ENCODE measurements at regions not wholly inside any gene's neighbourhood (a gene's known extent, or its start where the extent isn't known, plus 50 kb on each side); places are given as distances from the start of the nearest gene placed in this dataset.

GRCh38 chr10:9901971-9902370 is 1115.7 kb upstream of the CELF2 start:
- no peaks in the 10 kb centered on the region for H4K20me1 ChIP-seq (ENCODE audit: insufficient read depth)
- H3K4me3 ChIP-seq = no peak overlapping the region
- no peaks in the 10 kb centered on the region for H3K9me2 ChIP-seq (ENCODE audit: insufficient read depth)
- intact Hi-C loops (cut with micrococcal nuclease; ENCODE audit: unreplicated experiment) = no loop called here
- no peak for TF ChIP-seq EZH2 (IDR thresholded peaks at IDR 0.05; ENCODE audit: low read depth)
- TF ChIP-seq, protein P1, sequence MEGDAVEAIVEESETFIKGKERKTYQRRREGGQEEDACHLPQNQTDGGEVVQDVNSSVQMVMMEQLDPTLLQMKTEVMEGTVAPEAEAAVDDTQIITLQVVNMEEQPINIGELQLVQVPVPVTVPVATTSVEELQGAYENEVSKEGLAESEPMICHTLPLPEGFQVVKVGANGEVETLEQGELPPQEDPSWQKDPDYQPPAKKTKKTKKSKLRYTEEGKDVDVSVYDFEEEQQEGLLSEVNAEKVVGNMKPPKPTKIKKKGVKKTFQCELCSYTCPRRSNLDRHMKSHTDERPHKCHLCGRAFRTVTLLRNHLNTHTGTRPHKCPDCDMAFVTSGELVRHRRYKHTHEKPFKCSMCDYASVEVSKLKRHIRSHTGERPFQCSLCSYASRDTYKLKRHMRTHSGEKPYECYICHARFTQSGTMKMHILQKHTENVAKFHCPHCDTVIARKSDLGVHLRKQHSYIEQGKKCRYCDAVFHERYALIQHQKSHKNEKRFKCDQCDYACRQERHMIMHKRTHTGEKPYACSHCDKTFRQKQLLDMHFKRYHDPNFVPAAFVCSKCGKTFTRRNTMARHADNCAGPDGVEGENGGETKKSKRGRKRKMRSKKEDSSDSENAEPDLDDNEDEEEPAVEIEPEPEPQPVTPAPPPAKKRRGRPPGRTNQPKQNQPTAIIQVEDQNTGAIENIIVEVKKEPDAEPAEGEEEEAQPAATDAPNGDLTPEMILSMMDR (conservative IDR thresholded peaks at IDR 0.05) = no peak
- H3K4me1 ChIP-seq (replicated peaks; ENCODE audit: insufficient read depth) = no peaks in the 10 kb centered on the region
- no peaks in the 10 kb centered on the region for H3K9me3 ChIP-seq (ENCODE audit: insufficient read depth, low read depth)
- no peaks in the 10 kb centered on the region for H3K79me2 ChIP-seq (ENCODE audit: low read depth)
- no peaks in the 10 kb centered on the region for H3F3A ChIP-seq (ENCODE audit: insufficient read depth, low read depth)
- DNase-seq = no peak
- no TSS peak for BruUV-seq (replicated peaks)
- H3K27ac ChIP-seq = no peak overlapping the region
- H3K4me2 ChIP-seq = no peak overlapping the region
- ChIA-PET POLR2A (ENCODE audit: unreplicated experiment) (no interaction called here), CTCF (no interaction called here)
- H2AFZ ChIP-seq = no peak overlapping the region
- no peaks in the 10 kb centered on the region for H3K36me3 ChIP-seq (ENCODE audit: low read depth)
- no peaks in the 10 kb centered on the region for H3K27me3 ChIP-seq (ENCODE audit: insufficient read depth, low read depth)

GRCh38 chr10:9910446-9910845 is 1107.2 kb upstream of the CELF2 start:
- TF ChIP-seq EZH2 (IDR thresholded peaks at IDR 0.05; ENCODE audit: low read depth) = no peak
- TF ChIP-seq, protein P1 (conservative IDR thresholded peaks at IDR 0.05) = no peak
- DNase-seq = no peak
- Histone ChIP-seq H3K79me2 (ENCODE audit: low read depth) (no peaks in the 10 kb centered on the region), H3K4me2 (no peak overlapping the region), H3K4me1 (replicated peaks; ENCODE audit: insufficient read depth) (no peaks in the 10 kb centered on the region), H3F3A (ENCODE audit: insufficient read depth, low read depth) (no peaks in the 10 kb centered on the region), H3K9me3 (ENCODE audit: insufficient read depth, low read depth) (no peaks in the 10 kb centered on the region), H3K4me3 (no peak overlapping the region), H3K9me2 (ENCODE audit: insufficient read depth) (no peaks in the 10 kb centered on the region), H3K36me3 (ENCODE audit: low read depth) (no peaks in the 10 kb centered on the region), H4K20me1 (ENCODE audit: insufficient read depth) (no peaks in the 10 kb centered on the region), H3K27me3 (ENCODE audit: insufficient read depth, low read depth) (no peaks in the 10 kb centered on the region), H2AFZ (no peak overlapping the region), H3K27ac (no peak overlapping the region)
- intact Hi-C loops (cut with micrococcal nuclease; ENCODE audit: unreplicated experiment) = no loop called here
- CTCF ChIA-PET = no interaction called here
- no TSS peak for BruUV-seq (replicated peaks)
- POLR2A ChIA-PET (ENCODE audit: unreplicated experiment) = no interaction called here

DNA sequence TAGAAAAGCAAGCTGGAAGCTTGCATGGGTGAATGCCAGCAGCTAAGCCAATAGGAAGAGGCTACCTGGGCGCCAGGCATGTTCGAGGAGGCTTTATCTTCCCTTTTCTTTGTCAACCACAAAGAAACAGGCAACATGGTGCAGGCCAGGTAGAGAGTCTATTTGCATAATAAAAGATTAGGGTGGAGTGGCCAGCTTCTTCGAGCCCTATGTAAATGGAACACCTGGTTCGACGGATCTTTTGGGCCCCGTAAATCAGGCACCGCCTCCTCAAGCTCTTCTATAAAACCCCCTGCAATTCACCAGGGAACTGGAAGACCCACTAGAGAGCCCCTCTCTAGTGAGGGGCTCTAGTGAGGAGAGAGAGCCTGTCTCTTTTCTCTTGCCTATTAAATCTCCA is 1106.2 kb upstream of the CELF2 start:
- intact Hi-C loops (cut with micrococcal nuclease; ENCODE audit: unreplicated experiment) = no loop called here
- Histone ChIP-seq H3K9me2 (ENCODE audit: insufficient read depth) (no peaks in the 10 kb centered on the region), H3F3A (ENCODE audit: insufficient read depth, low read depth) (no peaks in the 10 kb centered on the region), H3K9me3 (ENCODE audit: insufficient read depth, low read depth) (no peaks in the 10 kb centered on the region), H3K79me2 (ENCODE audit: low read depth) (no peaks in the 10 kb centered on the region), H3K4me3 (no peak overlapping the region), H3K4me2 (no peak overlapping the region), H3K27me3 (ENCODE audit: insufficient read depth, low read depth) (no peaks in the 10 kb centered on the region), H4K20me1 (ENCODE audit: insufficient read depth) (no peaks in the 10 kb centered on the region), H3K36me3 (ENCODE audit: low read depth) (no peaks in the 10 kb centered on the region), H2AFZ (no peak overlapping the region), H3K4me1 (replicated peaks; ENCODE audit: insufficient read depth) (no peaks in the 10 kb centered on the region), H3K27ac (no peak overlapping the region)
- DNase-seq = no peak
- TF ChIP-seq, protein P1 (conservative IDR thresholded peaks at IDR 0.05) = no peak
- no peak for TF ChIP-seq EZH2 (IDR thresholded peaks at IDR 0.05; ENCODE audit: low read depth)
- CTCF ChIA-PET = no interaction called here
- no TSS peak for BruUV-seq (replicated peaks)
- POLR2A ChIA-PET (ENCODE audit: unreplicated experiment) = no interaction called here
